Loucy (cell line): ENCODE measurements at regions not wholly inside any gene's neighbourhood (a gene's known extent, or its start where the extent isn't known, plus 50 kb on each side); places are given as distances from the start of the nearest gene placed in this dataset.

Experiments
- H2AFZ ChIP-seq: fragments of 200-600 bp; sonication (generic); 2 replicates; pipeline ENCODE4 v1.6.0; 2016; ENCODE audit warnings: antibody characterized with exemption, mild to moderate bottlenecking, low read length, moderate library complexity
- H3F3A ChIP-seq: fragments of 200-600 bp; 2 replicates; pipeline ENCODE4 v1.6.0; 2016; ENCODE audit warnings: antibody characterized with exemption, low read depth, mild to moderate bottlenecking
- H3K27me3 ChIP-seq: fragments of 200-600 bp; sonication (generic); 2 replicates; pipeline ENCODE4 v1.6.1; 2014; ENCODE audit warnings: low read length, mild to moderate bottlenecking; ENCODE audit not compliant: insufficient read depth, poor library complexity, severe bottlenecking
- H3K36me3 ChIP-seq: fragments of 200-600 bp; sonication (generic); 2 replicates; pipeline ENCODE4 v1.6.1; 2016; ENCODE audit warnings: low read length; ENCODE audit not compliant: insufficient read depth
- H3K4me1 ChIP-seq: fragments of 200-600 bp; sonication (generic); 2 replicates; pipeline ENCODE4 v1.5.1; 2014; ENCODE audit warnings: low read length, mild to moderate bottlenecking; ENCODE audit not compliant: insufficient read depth, poor library complexity, severe bottlenecking
- H3K4me2 ChIP-seq: fragments of 200-600 bp; sonication (generic); 2 replicates; pipeline ENCODE4 v1.6.0; 2014; ENCODE audit warnings: antibody characterized with exemption, low read length, low read depth, mild to moderate bottlenecking; ENCODE audit not compliant: poor library complexity, severe bottlenecking
- H3K4me3 ChIP-seq: fragments of 200-600 bp; sonication (generic); 2 replicates; pipeline ENCODE4 v1.5.1; 2014; ENCODE audit warnings: low read length, mild to moderate bottlenecking, mixed read lengths; ENCODE audit not compliant: poor library complexity, severe bottlenecking
- H3K79me2 ChIP-seq: fragments of 200-600 bp; sonication (generic); 2 replicates; pipeline ENCODE4 v1.6.1; 2014; ENCODE audit warnings: low read length; ENCODE audit not compliant: insufficient read depth
- H3K9ac ChIP-seq: fragments of 200-600 bp; sonication (generic); 2 replicates; pipeline ENCODE4 v1.6.0; 2014; ENCODE audit warnings: mild to moderate bottlenecking, low read depth, low read length, moderate library complexity; ENCODE audit not compliant: poor library complexity, severe bottlenecking
- H3K9me2 ChIP-seq: fragments of 200-600 bp; sonication (generic); replicated peaks from 2 replicates; pipeline ENCODE4 v1.6.1; 2016; ENCODE audit warnings: low read depth, low read length, mixed read lengths
- H3K9me3 ChIP-seq: fragments of 200-600 bp; sonication (generic); 2 replicates; pipeline ENCODE4 v1.6.1; 2014; ENCODE audit warnings: mild to moderate bottlenecking, antibody characterized with exemption, low read length, low read depth; ENCODE audit not compliant: insufficient read depth
- H4K20me1 ChIP-seq: fragments of 200-600 bp; sonication (generic); 2 replicates; pipeline ENCODE4 v1.6.0; 2014; ENCODE audit warnings: antibody characterized with exemption, low read length, mild to moderate bottlenecking; ENCODE audit not compliant: insufficient read depth, poor library complexity, severe bottlenecking
- CTCF ChIP-seq: fragments of 200-600 bp; sonication (generic); conservative IDR thresholded peaks from 2 replicates; pipeline ENCODE4 v1.5.1; 2014; ENCODE audit warnings: mild to moderate bottlenecking, antibody characterized with exemption, low read length
- EZH2phosphoT487 ChIP-seq: fragments of 200-600 bp; IDR thresholded peaks from 2 replicates; pipeline ENCODE4 v1.6.1; 2018; ENCODE audit warnings: antibody characterized with exemption, mild to moderate bottlenecking, moderate library complexity, borderline replicate concordance

GRCh38 chr2:240302041-240302440, 133.4 kb upstream of the GPC1 start:
- H3F3A ChIP-seq, result no peaks in the 10 kb centered on the region
- TF ChIP-seq CTCF, result no peak
- no peak for TF ChIP-seq EZH2phosphoT487
- H3K4me1 ChIP-seq, result no peaks in the 10 kb centered on the region

GRCh38 chr2:240302933-240303595, 132.4 kb upstream of the GPC1 start:
- Histone ChIP-seq H4K20me1 (no peaks in the 10 kb centered on the region), H3K9me2 (no peaks in the 10 kb centered on the region), H3K4me1 (no peaks in the 10 kb centered on the region), H3F3A (no peaks in the 10 kb centered on the region), H2AFZ (no peak overlapping the region), H3K4me2 (no peak overlapping the region), H3K9ac (no peak overlapping the region), H3K9me3 (no peaks in the 10 kb centered on the region; the same call in 1 of the 2 replicates), H3K4me3 (no peak overlapping the region), H3K79me2 (no peaks in the 10 kb centered on the region), H3K27me3 (no peaks in the 10 kb centered on the region), H3K36me3 (no peaks in the 10 kb centered on the region)
- TF ChIP-seq EZH2phosphoT487, result no peak
- TF ChIP-seq CTCF, result no peak

More at GRCh38 chr2:240302041-240302440, 133.4 kb upstream of the GPC1 start:
- H3K36me3 ChIP-seq, result no peaks in the 10 kb centered on the region
- H3K27me3 ChIP-seq, result no peaks in the 10 kb centered on the region
- no peak overlapping the region for H3K4me2 ChIP-seq
- no peaks in the 10 kb centered on the region; the same call in 1 of the 2 replicates for H3K9me3 ChIP-seq
- H3K9me2 ChIP-seq, result no peaks in the 10 kb centered on the region
- H3K9ac ChIP-seq, result no peak overlapping the region
- no peak overlapping the region for H2AFZ ChIP-seq
- no peak overlapping the region for H3K4me3 ChIP-seq
- no peaks in the 10 kb centered on the region for H3K79me2 ChIP-seq
- H4K20me1 ChIP-seq, result no peaks in the 10 kb centered on the region

GRCh38 chr2:240303896-240304745, 131.3 kb upstream of the GPC1 start:
- Histone ChIP-seq H3K4me2 (no peak overlapping the region), H3F3A (no peaks in the 10 kb centered on the region), H3K27me3 (no peaks in the 10 kb centered on the region), H3K9me2 (no peaks in the 10 kb centered on the region), H4K20me1 (no peaks in the 10 kb centered on the region), H3K36me3 (no peaks in the 10 kb centered on the region), H2AFZ (no peak overlapping the region), H3K9ac (no peak overlapping the region), H3K4me3 (no peak overlapping the region), H3K79me2 (no peaks in the 10 kb centered on the region), H3K9me3 (no peaks in the 10 kb centered on the region; the same call in 1 of the 2 replicates), H3K4me1 (no peaks in the 10 kb centered on the region)
- TF ChIP-seq CTCF, result no peak
- TF ChIP-seq EZH2phosphoT487, result no peak
